Fibroblast of pulmonary artery (primary cell): ENCODE measurements at regions not wholly inside any gene's neighbourhood (a gene's known extent, or its start where the extent isn't known, plus 50 kb on each side); places are given as distances from the start of the nearest gene placed in this dataset.
"Not testable (repeated sequence)": the region's sequence is repeated elsewhere in the genome, so short reads cannot be mapped to it uniquely, and the experiment has no call there.

Experiments used
- DNase-seq: peaks from one replicate; pipeline ENCODE4 v3.0.0-alpha.2; 2010; ENCODE audit warnings: low read depth
- H3K4me3 ChIP-seq: replicated peaks from 2 replicates; pipeline ENCODE4 v1.5.1; 2011; ENCODE audit warnings: low read depth, mild to moderate bottlenecking, control low read depth, low read length, moderate library complexity
- TF ChIP-seq, protein P1 (sequence below): IDR thresholded peaks from 2 replicates; pipeline ENCODE4 v1.5.1; 2011; ENCODE audit warnings: mild to moderate bottlenecking, control low read depth, low read length, inconsistent platforms; ENCODE audit errors: missing control alignments

DNA sequence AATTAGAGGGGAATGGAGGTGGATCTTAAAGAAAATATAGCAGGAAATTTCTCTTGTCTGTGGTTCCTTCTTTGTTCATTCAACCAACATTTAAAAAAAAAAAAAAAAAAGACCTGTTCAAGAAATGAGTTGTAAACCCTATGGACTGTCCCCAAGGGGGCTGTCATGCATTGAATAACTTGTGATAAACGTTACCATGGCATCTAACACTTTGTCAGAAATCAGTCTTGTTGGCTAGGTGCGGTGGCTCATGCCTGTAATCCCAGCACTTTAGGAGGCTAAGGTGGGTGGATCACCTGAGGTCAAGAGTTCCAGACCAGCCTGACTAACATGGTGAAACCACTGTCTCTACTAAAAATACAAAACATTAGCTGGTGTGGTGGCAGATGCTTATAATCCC, 381.7 kb downstream of the BCKDHB start:
- no peak for DNase-seq
- H3K4me3 ChIP-seq, result no peak overlapping the region
- TF ChIP-seq, protein P1, sequence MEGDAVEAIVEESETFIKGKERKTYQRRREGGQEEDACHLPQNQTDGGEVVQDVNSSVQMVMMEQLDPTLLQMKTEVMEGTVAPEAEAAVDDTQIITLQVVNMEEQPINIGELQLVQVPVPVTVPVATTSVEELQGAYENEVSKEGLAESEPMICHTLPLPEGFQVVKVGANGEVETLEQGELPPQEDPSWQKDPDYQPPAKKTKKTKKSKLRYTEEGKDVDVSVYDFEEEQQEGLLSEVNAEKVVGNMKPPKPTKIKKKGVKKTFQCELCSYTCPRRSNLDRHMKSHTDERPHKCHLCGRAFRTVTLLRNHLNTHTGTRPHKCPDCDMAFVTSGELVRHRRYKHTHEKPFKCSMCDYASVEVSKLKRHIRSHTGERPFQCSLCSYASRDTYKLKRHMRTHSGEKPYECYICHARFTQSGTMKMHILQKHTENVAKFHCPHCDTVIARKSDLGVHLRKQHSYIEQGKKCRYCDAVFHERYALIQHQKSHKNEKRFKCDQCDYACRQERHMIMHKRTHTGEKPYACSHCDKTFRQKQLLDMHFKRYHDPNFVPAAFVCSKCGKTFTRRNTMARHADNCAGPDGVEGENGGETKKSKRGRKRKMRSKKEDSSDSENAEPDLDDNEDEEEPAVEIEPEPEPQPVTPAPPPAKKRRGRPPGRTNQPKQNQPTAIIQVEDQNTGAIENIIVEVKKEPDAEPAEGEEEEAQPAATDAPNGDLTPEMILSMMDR, result no peak

DNA sequence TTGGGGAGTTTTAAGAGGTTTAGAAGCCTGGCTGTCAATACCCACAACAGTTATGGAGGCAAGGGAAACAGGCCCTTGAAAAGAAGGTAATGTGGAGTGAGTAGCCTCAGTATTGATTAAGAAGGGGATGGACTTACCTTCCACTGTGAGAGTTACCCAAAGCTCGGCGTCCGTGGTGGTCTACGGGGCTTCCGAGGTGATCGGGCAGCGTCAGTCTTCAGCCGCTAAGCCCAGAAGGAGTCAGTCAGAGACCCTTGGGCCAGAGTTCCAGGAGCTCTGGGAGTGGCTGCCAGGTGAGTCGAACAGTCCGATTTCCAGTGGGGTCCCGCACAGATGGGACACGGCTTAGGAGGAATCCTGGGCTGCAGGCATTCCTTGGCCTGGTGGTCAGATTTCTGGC, 379.0 kb downstream of the BCKDHB start:
- not testable (repeated sequence) for DNase-seq, H3K4me3 ChIP-seq

DNA sequence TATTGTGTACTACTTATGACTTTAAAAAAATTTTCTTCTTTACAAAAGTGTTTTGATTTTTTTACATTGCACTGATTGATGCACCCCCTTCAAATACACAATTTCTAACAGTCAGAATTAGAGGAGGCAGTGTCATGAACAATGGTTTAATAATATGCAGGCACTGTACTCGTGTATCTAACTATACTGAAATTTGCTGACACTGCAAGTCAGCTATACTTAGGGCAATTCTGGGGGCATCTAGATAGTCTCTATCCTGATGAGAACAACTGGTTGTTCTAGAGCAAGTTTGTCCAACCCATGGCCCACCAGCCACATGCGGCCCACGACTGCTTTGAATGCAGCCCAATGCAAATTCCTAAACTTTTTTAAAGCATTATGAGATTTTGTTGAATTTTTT, 375.6 kb downstream of the BCKDHB start:
- TF ChIP-seq, protein P1, result no peak
- DNase-seq, result no peak
- no peak overlapping the region for H3K4me3 ChIP-seq

DNA sequence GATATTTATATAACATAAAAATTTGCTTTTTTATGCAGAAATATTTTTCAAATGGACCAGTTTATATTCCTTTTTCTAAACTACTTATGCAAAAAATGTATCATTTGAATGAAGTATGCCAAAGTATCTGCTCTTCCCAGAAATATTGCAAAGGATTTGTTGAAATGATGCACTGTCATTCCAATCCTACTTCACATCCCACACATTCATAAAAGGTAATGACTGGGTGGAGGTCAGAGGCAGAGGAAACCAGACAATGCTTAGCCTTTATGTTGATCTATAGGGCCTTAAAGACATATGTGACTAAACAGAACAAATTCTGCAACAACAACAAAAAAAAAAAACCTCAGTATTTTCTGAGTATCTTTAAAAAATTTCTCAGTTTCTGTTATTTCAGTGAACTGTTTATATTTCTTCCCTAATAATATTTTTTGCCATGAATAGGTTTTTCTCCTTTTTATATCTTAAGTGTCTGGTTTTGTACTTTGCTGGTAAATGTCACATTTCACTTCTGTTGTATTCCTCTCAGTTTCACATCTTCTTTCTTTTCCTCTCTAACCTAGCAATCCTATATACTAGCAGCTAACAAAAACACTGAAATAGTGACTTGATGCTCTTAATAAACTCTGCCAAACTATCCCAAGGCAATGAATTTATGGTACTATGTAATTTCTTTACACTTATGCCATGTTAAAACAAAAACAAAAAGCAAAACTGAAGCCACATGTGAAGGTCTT, 374.1 kb downstream of the BCKDHB start:
- TF ChIP-seq, protein P1, result no peak
- DNase-seq, result no peak
- H3K4me3 ChIP-seq, result no peak overlapping the region

DNA sequence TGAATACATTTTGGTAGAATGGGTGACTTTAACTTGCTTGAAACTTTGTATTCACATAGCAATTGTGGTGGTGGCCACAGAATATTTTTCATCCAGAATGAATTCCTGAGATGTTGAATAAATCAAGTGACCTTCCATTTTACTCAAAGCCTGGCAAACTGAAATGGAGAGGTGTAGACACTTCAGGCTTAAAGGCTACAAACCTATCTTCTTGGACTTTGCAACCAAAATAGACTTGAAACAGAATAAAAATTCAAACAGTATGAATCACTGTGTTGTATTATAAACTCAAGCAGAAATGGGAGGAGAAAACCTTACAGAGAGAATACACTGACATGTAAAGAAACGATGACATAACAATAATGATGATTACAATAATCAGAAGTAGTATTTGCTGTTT, 371.6 kb downstream of the BCKDHB start:
- DNase-seq, result no peak
- TF ChIP-seq, protein P1, result no peak

DNA sequence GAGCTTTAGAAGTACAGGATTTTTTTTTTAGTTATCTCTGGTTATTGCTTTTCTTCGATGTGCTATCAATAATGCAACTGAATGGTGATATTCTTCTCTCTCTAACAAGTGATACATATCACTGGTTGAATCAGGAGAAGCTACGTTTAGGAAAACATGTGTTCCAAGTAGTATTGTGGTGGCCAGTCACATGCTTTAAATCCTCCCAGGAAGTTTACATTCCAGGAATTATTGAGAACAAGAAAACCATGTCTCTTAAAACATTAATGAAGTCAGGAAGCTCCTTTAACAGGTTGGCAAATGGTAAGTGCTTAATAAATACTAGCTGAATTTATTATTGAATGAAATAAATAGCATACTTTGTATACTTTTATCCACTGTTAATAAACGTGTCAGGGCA, 371.1 kb downstream of the BCKDHB start:
- no peak overlapping the region for H3K4me3 ChIP-seq
- TF ChIP-seq, protein P1, result no peak
- DNase-seq, result peak; percentile 14

More for the DNA sequence above, 371.6 kb downstream of the BCKDHB start:
- no peak overlapping the region for H3K4me3 ChIP-seq

DNA sequence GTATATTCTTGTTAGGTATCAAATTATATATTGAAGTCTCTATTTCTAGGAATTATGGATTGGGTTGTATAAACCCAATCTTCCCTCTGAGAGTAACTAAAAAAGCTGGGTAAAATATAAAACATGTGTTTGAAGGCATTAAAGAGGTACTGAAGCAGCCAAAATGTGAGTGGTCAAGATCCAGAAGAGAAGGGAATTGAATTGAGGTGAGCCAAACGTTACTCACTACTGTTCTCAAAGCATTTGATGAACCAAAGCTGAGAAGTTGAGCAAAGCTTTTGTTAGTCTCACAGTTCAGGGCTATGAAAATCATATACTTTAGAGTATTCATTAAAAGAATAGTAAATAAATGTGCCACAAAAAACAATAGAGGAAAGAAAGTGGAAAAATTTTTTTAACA, 365.8 kb downstream of the BCKDHB start:
- TF ChIP-seq, protein P1, result no peak
- no peak overlapping the region for H3K4me3 ChIP-seq

More for the DNA sequence above, 365.8 kb downstream of the BCKDHB start:
- no peak for DNase-seq
